ENCODE measurements at regions not wholly inside any gene's neighbourhood (a gene's known extent, or its start where the extent isn't known, plus 50 kb on each side); places are given as distances from the start of the nearest gene placed in this dataset.

DNA sequence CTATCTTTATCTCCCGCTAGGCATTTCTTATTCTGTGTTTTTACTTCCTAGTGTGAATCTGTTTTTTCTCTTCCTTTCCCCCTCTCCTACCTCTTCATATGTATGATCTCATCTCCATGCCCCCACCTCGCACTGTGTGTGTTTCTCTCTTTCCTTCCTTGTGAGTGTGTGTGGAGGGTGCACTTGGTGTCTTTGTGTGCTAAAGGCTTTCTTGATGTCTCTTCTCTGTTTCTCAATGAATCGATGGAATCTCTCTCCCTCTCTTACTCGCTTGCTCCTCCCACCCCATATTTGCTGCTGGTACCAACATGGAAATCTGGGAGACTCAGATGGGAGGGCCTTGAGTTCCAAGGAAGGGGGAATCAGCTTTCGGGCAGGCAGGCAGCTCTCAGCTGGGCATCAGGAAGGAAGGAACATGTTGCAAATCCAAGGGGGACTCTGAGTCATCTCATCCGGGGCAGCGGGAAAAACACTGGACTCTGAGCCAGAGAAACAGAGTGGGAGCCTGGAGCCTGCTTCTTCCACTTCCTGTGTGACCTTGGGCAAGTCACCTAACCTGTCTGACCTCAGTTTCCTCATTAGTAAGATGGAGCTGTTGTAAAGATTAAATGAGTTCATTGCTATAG lies 147.5 kb downstream of the PTPRU start:
- TF ChIP-seq, protein P1, sequence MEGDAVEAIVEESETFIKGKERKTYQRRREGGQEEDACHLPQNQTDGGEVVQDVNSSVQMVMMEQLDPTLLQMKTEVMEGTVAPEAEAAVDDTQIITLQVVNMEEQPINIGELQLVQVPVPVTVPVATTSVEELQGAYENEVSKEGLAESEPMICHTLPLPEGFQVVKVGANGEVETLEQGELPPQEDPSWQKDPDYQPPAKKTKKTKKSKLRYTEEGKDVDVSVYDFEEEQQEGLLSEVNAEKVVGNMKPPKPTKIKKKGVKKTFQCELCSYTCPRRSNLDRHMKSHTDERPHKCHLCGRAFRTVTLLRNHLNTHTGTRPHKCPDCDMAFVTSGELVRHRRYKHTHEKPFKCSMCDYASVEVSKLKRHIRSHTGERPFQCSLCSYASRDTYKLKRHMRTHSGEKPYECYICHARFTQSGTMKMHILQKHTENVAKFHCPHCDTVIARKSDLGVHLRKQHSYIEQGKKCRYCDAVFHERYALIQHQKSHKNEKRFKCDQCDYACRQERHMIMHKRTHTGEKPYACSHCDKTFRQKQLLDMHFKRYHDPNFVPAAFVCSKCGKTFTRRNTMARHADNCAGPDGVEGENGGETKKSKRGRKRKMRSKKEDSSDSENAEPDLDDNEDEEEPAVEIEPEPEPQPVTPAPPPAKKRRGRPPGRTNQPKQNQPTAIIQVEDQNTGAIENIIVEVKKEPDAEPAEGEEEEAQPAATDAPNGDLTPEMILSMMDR (IDR thresholded peaks at IDR 0.05; ENCODE audit: low read depth, low read length), result no peak
- no peak for TF ChIP-seq POLR2A (IDR thresholded peaks at IDR 0.05; ENCODE audit: extremely low read depth, insufficient read length)
- no peak for TF ChIP-seq MAX (IDR thresholded peaks at IDR 0.05; ENCODE audit: low read depth, low read length)
- no peak for TF ChIP-seq MYC (IDR thresholded peaks at IDR 0.05; ENCODE audit: low read depth, low read length)

All from NB4 (cell line).